Activated CD4-positive, alpha-beta T cell treated with anti-CD3 and anti-CD28 coated beads for 36 hours (primary cell): ENCODE measurements at regions not wholly inside any gene's neighbourhood (a gene's known extent, or its start where the extent isn't known, plus 50 kb on each side); places are given as distances from the start of the nearest gene placed in this dataset.

ENCODE experiments used
- ATAC-seq: fragments of 200-7000 bp; cut with Tn5 transposase; one replicate; pipeline ENCODE4 v1.10.0; 2021; ENCODE audit warnings: mild to moderate bottlenecking, moderate library complexity
- CTCF ChIA-PET: fragments of 350-600 bp; sonication (Branson Sonifier 250); formaldehyde crosslinking; loops from one replicate; lab custom pipeline; 2021; ENCODE audit warnings: antibody characterized with exemption; lab: Charles Lee
- POLR2A ChIA-PET: fragments of 350-600 bp; sonication (Branson Sonifier 250); formaldehyde crosslinking; loops from one replicate; lab custom pipeline; 2021; ENCODE audit warnings: antibody characterized with exemption, inconsistent platforms; lab: Charles Lee
- DNase-seq: peaks from one replicate; pipeline ENCODE4 v3.0.0-alpha.2; 2020
- H3K27ac Mint-ChIP-seq: one replicate; pipeline ENCODE4 v1.8.0; 2021; ENCODE audit warnings: mixed read lengths
- H3K27me3 Mint-ChIP-seq: one replicate; pipeline ENCODE4 v1.8.0; 2021; ENCODE audit warnings: mixed read lengths
- H3K36me3 Mint-ChIP-seq: one replicate; pipeline ENCODE4 v1.8.0; 2021; ENCODE audit warnings: low read depth, mixed read lengths
- H3K4me1 Mint-ChIP-seq: one replicate; pipeline ENCODE4 v1.8.0; 2021; ENCODE audit warnings: mixed read lengths
- H3K4me3 Mint-ChIP-seq: one replicate; pipeline ENCODE4 v1.8.0; 2021; ENCODE audit warnings: mild to moderate bottlenecking, moderate library complexity, mixed read lengths
- H3K9me3 Mint-ChIP-seq: one replicate; pipeline ENCODE4 v1.8.0; 2021; ENCODE audit warnings: low read depth, mixed read lengths
- intact Hi-C, 2 experiments: fragments of 100-400 bp; cut with DNase I in 1 of 2; cut with micrococcal nuclease in 1 of 2; formaldehyde crosslinking; loops; one replicate each; pipeline versions ENCODE4 v1.14.2 to v1.15.1; 2022 to 2024; cut with DNase I, micrococcal nuclease

DNA sequence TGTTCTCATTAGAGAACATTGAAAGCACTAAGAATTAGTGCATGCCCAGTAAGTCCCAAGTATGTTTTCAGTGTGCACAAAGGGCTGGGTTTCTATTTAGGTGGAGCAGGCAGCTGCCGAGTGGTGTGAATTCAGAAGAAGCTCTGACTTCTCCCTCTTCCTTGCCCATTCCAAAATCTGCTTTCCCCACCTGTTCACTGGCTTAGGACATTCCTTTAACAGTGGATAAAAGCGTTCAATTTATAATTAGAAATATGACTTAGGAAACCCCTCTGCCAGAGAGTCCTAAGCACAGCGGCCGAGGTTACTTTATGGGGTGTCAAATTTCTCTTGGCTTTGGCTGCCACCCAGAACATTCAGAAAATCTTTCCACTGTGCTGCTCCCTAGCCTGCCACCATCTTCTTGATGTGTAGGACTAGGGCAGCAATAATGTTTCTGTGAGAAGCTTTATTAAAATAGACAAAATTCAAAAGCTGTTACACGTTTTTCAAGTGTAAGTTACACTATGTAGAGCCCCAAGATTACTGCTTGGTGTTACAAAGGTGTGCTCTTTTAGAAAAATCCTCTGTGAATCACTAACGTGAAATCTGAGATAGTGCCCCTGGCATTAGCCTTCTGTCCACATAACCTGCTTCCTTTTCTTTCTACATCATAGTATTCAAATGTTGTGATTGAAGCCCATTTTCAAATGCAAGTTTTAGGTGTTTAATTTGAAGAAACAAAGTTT lies 191.6 kb upstream of the ANKRD50 start:
- H3K4me3 Mint-ChIP-seq: no peak overlapping the region
- H3K4me1 Mint-ChIP-seq: no peaks in the 10 kb centered on the region
- ATAC-seq: no peak
- intact Hi-C loops: no loop called here
- H3K36me3 Mint-ChIP-seq: no peaks in the 10 kb centered on the region
- no peak overlapping the region for H3K27ac Mint-ChIP-seq
- no peaks in the 10 kb centered on the region for H3K27me3 Mint-ChIP-seq
- CTCF ChIA-PET: no interaction called here
- POLR2A ChIA-PET: no interaction called here
- no peak for DNase-seq
- H3K9me3 Mint-ChIP-seq: no peaks in the 10 kb centered on the region

GRCh38 chr4:124902001-124902515 lies 189.5 kb upstream of the ANKRD50 start:
- H3K36me3 Mint-ChIP-seq: no peaks in the 10 kb centered on the region
- no peaks in the 10 kb centered on the region for H3K27me3 Mint-ChIP-seq
- H3K4me3 Mint-ChIP-seq: no peak overlapping the region
- CTCF ChIA-PET: no interaction called here
- no peaks in the 10 kb centered on the region for H3K4me1 Mint-ChIP-seq
- no peak overlapping the region for H3K27ac Mint-ChIP-seq
- POLR2A ChIA-PET: no interaction called here
- ATAC-seq (no peak), DNase-seq (no peak)
- intact Hi-C loops: no loop called here
- H3K9me3 Mint-ChIP-seq: peaks cover 1% of the 10 kb centered on the region

DNA sequence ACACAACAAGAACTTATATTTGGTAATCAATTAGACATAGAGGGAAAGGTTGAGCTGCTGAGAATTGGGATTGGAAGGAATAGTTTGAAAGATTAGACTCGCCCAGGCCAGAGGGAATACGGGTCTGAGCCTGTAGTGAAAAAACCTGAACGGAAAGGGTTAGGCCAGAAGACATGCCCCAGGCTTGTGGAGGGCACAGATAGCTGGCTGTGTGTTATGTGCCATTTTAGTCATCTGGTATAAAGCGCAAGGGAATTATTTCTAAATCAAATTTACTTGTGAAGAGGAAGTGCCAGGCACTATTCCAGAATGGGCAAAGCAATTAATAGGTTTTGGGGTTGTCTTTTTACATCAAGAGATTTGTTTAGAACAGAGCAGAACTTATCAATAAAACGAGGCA lies 187.5 kb upstream of the ANKRD50 start:
- no peak overlapping the region for H3K4me3 Mint-ChIP-seq
- H3K27me3 Mint-ChIP-seq: no peaks in the 10 kb centered on the region
- DNase-seq (no peak), ATAC-seq (no peak)
- ChIA-PET CTCF (no interaction called here), POLR2A (no interaction called here)
- intact Hi-C loops: no loop called here
- no peaks in the 10 kb centered on the region for H3K4me1 Mint-ChIP-seq
- H3K9me3 Mint-ChIP-seq: peaks cover 2% of the 10 kb centered on the region
- no peak overlapping the region for H3K27ac Mint-ChIP-seq
- H3K36me3 Mint-ChIP-seq: no peaks in the 10 kb centered on the region

GRCh38 chr4:124890522-124890921 lies 178.0 kb upstream of the ANKRD50 start:
- Mint-ChIP-seq H3K27me3 (no peaks in the 10 kb centered on the region), H3K4me3 (no peak overlapping the region)

GRCh38 chr4:124887739-124888138 lies 175.2 kb upstream of the ANKRD50 start:
- intact Hi-C loops: no loop called here
- ATAC-seq (no peak), DNase-seq (no peak)
- Mint-ChIP-seq H3K4me3 (no peak overlapping the region), H3K27me3 (no peaks in the 10 kb centered on the region), H3K9me3 (no peaks in the 10 kb centered on the region), H3K27ac (no peak overlapping the region), H3K4me1 (no peaks in the 10 kb centered on the region), H3K36me3 (no peaks in the 10 kb centered on the region)
- ChIA-PET POLR2A (no interaction called here), CTCF (no interaction called here)

More at GRCh38 chr4:124890522-124890921, 178.0 kb upstream of the ANKRD50 start:
- CTCF ChIA-PET: no interaction called here
- intact Hi-C loops: no loop called here
- H3K27ac Mint-ChIP-seq: no peak overlapping the region
- POLR2A ChIA-PET: no interaction called here
- ATAC-seq (no peak), DNase-seq (no peak)
- no peaks in the 10 kb centered on the region for H3K9me3 Mint-ChIP-seq
- H3K36me3 Mint-ChIP-seq: no peaks in the 10 kb centered on the region
- no peaks in the 10 kb centered on the region for H3K4me1 Mint-ChIP-seq

- POLR2A ChIA-PET: no interaction called here
- H3K9me3 Mint-ChIP-seq: no peaks in the 10 kb centered on the region
- H3K36me3 Mint-ChIP-seq: no peaks in the 10 kb centered on the region
- intact Hi-C loops: no loop called here
- no peaks in the 10 kb centered on the region for H3K27me3 Mint-ChIP-seq
- CTCF ChIA-PET: no interaction called here
- DNase-seq (no peak), ATAC-seq (no peak)
- H3K4me1 Mint-ChIP-seq: no peaks in the 10 kb centered on the region
- no peak overlapping the region for H3K4me3 Mint-ChIP-seq
- no peak overlapping the region for H3K27ac Mint-ChIP-seq
Measured at GRCh38 chr4:124884316-124884715, 171.8 kb upstream of the ANKRD50 start.

GRCh38 chr4:124883632-124884031 lies 171.1 kb upstream of the ANKRD50 start:
- ChIA-PET CTCF (no interaction called here), POLR2A (no interaction called here)
- Mint-ChIP-seq H3K36me3 (no peaks in the 10 kb centered on the region), H3K27me3 (no peaks in the 10 kb centered on the region), H3K27ac (no peak overlapping the region), H3K9me3 (no peaks in the 10 kb centered on the region), H3K4me1 (no peaks in the 10 kb centered on the region), H3K4me3 (no peak overlapping the region)
- intact Hi-C loops: no loop called here
- DNase-seq (no peak), ATAC-seq (no peak)

GRCh38 chr4:124879195-124879594 lies 166.7 kb upstream of the ANKRD50 start:
- Mint-ChIP-seq H3K27ac (no peak overlapping the region), H3K4me3 (no peak overlapping the region), H3K4me1 (no peaks in the 10 kb centered on the region), H3K9me3 (peaks cover 13% of the 10 kb centered on the region), H3K36me3 (no peaks in the 10 kb centered on the region), H3K27me3 (no peaks in the 10 kb centered on the region)
- intact Hi-C loops: no loop called here
- ChIA-PET POLR2A (no interaction called here), CTCF (no interaction called here)
- no peak for ATAC-seq
- DNase-seq: no peak

GRCh38 chr4:124874172-124874450 lies 161.6 kb upstream of the ANKRD50 start:
- ChIA-PET POLR2A (no interaction called here), CTCF (no interaction called here)
- Mint-ChIP-seq H3K27me3 (no peaks in the 10 kb centered on the region), H3K9me3 (peaks cover 13% of the 10 kb centered on the region), H3K36me3 (no peaks in the 10 kb centered on the region), H3K27ac (no peak overlapping the region), H3K4me1 (no peaks in the 10 kb centered on the region), H3K4me3 (no peak overlapping the region)
- intact Hi-C loops: no loop called here
- no peak for DNase-seq
- no peak for ATAC-seq

GRCh38 chr4:124873361-124874171 lies 161.0 kb upstream of the ANKRD50 start:
- CTCF ChIA-PET: no interaction called here
- ATAC-seq (no peak), DNase-seq (no peak)
- peaks cover 13% of the 10 kb centered on the region for H3K9me3 Mint-ChIP-seq
- POLR2A ChIA-PET: no interaction called here
- intact Hi-C loops: no loop called here
- no peak overlapping the region for H3K27ac Mint-ChIP-seq
- H3K27me3 Mint-ChIP-seq: no peaks in the 10 kb centered on the region
- no peak overlapping the region for H3K4me3 Mint-ChIP-seq
- no peaks in the 10 kb centered on the region for H3K36me3 Mint-ChIP-seq
- no peaks in the 10 kb centered on the region for H3K4me1 Mint-ChIP-seq

DNA sequence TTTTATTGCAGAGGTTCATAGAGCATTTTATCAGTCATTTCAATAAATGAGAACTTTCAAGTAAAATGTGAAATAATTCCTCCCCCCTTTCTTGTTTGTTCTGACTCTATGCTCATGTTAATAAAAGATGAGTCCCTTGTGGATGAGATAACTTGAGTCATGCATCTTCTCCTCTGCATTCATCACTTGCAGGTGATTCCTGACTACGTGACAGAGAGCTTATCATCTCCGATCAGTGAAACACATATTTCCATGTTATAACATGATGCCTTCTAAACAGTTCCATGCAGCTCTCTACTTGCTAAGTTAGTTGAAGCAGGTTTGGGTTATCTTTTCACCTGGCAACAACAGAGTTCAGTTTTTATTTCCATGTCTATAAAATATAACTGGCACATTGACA lies 160.1 kb upstream of the ANKRD50 start:
- Mint-ChIP-seq H3K4me1 (no peaks in the 10 kb centered on the region), H3K9me3 (peaks cover 12% of the 10 kb centered on the region), H3K27me3 (no peaks in the 10 kb centered on the region), H3K36me3 (no peaks in the 10 kb centered on the region), H3K4me3 (no peak overlapping the region), H3K27ac (no peak overlapping the region)
- ChIA-PET POLR2A (no interaction called here), CTCF (no interaction called here)
- ATAC-seq: no peak
- intact Hi-C loops: no loop called here
- no peak for DNase-seq

DNA sequence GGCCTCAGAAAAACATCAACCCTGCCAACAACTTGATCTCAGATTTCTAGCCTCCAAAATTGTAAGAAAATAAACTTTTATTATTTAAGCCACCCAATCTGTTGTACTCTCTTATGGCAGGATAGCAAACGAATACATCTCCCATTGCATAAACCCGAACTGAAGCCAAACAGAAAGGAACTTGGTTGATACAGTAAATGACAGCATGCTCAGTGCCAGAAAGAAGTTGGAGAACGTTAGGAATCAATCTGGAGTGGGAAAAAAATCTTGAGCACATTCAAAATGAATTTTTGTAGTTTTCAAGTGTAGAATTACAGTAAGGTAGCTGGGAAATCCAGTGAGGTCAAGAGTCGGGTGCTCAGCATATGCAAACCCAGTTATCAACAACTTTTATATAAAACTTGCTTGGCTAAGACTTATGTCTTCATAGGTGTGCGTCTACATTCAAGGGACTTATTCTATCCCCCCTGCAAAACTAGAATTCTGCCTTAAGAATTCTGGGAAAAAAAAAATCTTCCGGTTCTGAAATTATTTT lies 157.5 kb upstream of the ANKRD50 start:
- no peak for DNase-seq
- POLR2A ChIA-PET: no interaction called here
- intact Hi-C loops: no loop called here

More for the DNA sequence above, 157.5 kb upstream of the ANKRD50 start:
- CTCF ChIA-PET: no interaction called here
- H3K36me3 Mint-ChIP-seq: no peaks in the 10 kb centered on the region
- H3K4me3 Mint-ChIP-seq: no peak overlapping the region
- H3K9me3 Mint-ChIP-seq: no peaks in the 10 kb centered on the region
- ATAC-seq: no peak
- no peaks in the 10 kb centered on the region for H3K4me1 Mint-ChIP-seq
- H3K27me3 Mint-ChIP-seq: no peaks in the 10 kb centered on the region
- H3K27ac Mint-ChIP-seq: no peak overlapping the region
